ENCODE measurements at regions not wholly inside any gene's neighbourhood (a gene's known extent, or its start where the extent isn't known, plus 50 kb on each side); places are given as distances from the start of the nearest gene placed in this dataset.

- Mint-ChIP-seq H3K27ac (no peak overlapping the region), H3K36me3 (ENCODE audit: low read depth) (no peaks in the 10 kb centered on the region), H3K9me3 (peaks cover 8% of the 10 kb centered on the region), H3K4me3 (no peak overlapping the region), H3K27me3 (ENCODE audit: low read depth) (no peaks in the 10 kb centered on the region), H3K4me1 (ENCODE audit: low read depth) (no peaks in the 10 kb centered on the region)
Measured at GRCh38 chr16:73268366-73268993, 220.6 kb upstream of the ZFHX3 start.

- Mint-ChIP-seq H3K9me3 (peaks cover 21% of the 10 kb centered on the region), H3K4me3 (no peak overlapping the region), H3K36me3 (ENCODE audit: low read depth) (no peaks in the 10 kb centered on the region), H3K4me1 (ENCODE audit: low read depth) (no peaks in the 10 kb centered on the region), H3K27me3 (ENCODE audit: low read depth) (no peaks in the 10 kb centered on the region), H3K27ac (no peak overlapping the region)
Measured at GRCh38 chr16:73265935-73266334, 218.0 kb upstream of the ZFHX3 start.

GRCh38 chr16:73265124-73265837 is 217.4 kb upstream of the ZFHX3 start:
- H3K4me3 Mint-ChIP-seq = no peak overlapping the region

GRCh38 chr16:73262931-73263330 is 215.0 kb upstream of the ZFHX3 start:
- Mint-ChIP-seq H3K4me3 (no peak overlapping the region), H3K36me3 (ENCODE audit: low read depth) (no peaks in the 10 kb centered on the region), H3K9me3 (peaks cover 21% of the 10 kb centered on the region), H3K27ac (no peak overlapping the region), H3K4me1 (ENCODE audit: low read depth) (no peaks in the 10 kb centered on the region), H3K27me3 (ENCODE audit: low read depth) (no peaks in the 10 kb centered on the region)

More at GRCh38 chr16:73265124-73265837, 217.4 kb upstream of the ZFHX3 start:
- Mint-ChIP-seq H3K27me3 (ENCODE audit: low read depth) (no peaks in the 10 kb centered on the region), H3K9me3 (peaks cover 21% of the 10 kb centered on the region), H3K36me3 (ENCODE audit: low read depth) (no peaks in the 10 kb centered on the region), H3K27ac (no peak overlapping the region), H3K4me1 (ENCODE audit: low read depth) (no peaks in the 10 kb centered on the region)

DNA sequence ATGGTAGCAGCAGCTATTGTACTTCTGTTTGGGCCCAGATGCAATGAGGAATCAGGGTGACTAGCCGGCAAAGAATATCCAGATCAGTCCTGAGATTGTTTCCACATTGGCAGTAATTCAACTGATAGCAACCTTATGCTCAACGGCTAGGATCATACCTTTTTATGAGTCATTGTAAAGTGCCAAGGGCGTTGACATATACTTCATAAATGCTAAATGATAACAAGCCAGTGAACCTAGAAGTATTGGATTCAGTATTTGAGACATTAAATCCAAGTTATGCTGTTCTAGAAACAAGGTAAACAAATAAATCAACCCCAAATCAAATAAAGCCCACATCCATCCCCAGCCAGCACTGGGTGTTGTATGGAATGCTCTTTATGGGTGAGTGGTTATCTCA is 207.1 kb upstream of the ZFHX3 start:
- Mint-ChIP-seq H3K4me1 (ENCODE audit: low read depth) (no peaks in the 10 kb centered on the region), H3K27me3 (ENCODE audit: low read depth) (no peaks in the 10 kb centered on the region), H3K9me3 (peaks cover 3% of the 10 kb centered on the region), H3K27ac (no peak overlapping the region), H3K4me3 (no peak overlapping the region), H3K36me3 (ENCODE audit: low read depth) (no peaks in the 10 kb centered on the region)

DNA sequence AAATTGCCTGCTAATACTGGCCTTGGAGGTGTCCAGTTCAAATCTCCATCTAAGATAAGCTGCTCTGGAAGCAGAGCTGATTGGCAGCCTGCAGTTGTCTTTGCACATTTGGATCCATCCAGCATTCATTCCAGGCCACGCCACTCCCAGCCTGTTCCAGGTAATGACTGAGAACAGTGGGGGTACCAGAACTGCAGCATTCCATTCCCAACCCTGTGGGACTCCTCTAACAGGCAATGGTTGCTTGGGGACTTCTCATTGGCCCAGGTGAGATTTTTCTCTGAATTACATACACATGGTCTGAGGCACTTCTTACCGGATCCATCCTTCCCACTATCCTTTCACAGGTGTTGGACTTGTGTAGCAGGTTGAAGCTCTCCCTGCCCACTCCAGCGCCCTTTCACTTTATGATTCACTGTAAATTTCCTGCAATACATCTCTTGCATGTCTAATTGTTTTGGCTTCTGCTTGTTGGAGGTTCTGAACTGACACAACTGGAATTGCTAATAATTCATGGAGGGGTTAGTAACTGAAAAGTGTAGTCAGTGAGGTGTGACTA is 206.1 kb upstream of the ZFHX3 start:
- no peak overlapping the region for H3K27ac Mint-ChIP-seq
- H3K4me1 Mint-ChIP-seq (ENCODE audit: low read depth) = no peaks in the 10 kb centered on the region
- no peaks in the 10 kb centered on the region for H3K27me3 Mint-ChIP-seq (ENCODE audit: low read depth)
- H3K36me3 Mint-ChIP-seq (ENCODE audit: low read depth) = no peaks in the 10 kb centered on the region
- H3K9me3 Mint-ChIP-seq = peaks cover 3% of the 10 kb centered on the region
- no peak overlapping the region for H3K4me3 Mint-ChIP-seq

GRCh38 chr16:73252446-73252845 is 204.5 kb upstream of the ZFHX3 start:
- Mint-ChIP-seq H3K27me3 (ENCODE audit: low read depth) (no peaks in the 10 kb centered on the region), H3K9me3 (peaks cover 3% of the 10 kb centered on the region), H3K27ac (no peak overlapping the region), H3K36me3 (ENCODE audit: low read depth) (no peaks in the 10 kb centered on the region), H3K4me1 (ENCODE audit: low read depth) (no peaks in the 10 kb centered on the region), H3K4me3 (no peak overlapping the region)

DNA sequence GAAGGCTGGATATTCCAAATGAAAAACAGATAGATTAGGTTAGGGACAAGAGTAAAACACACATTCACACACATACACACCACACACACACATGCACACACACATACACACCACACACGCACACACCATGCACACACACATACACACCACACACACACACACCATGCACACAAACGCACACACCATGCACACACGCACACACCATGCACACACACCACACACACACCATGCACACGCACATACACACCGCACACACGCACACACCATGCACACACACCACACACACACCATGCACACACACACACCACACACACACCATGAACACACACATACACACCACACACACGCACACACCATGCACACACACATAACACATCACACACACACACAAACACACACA is 203.7 kb upstream of the ZFHX3 start:
- H3K9me3 Mint-ChIP-seq = peaks cover 3% of the 10 kb centered on the region
- H3K27me3 Mint-ChIP-seq (ENCODE audit: low read depth) = no peaks in the 10 kb centered on the region
- no peak overlapping the region for H3K27ac Mint-ChIP-seq
- no peaks in the 10 kb centered on the region for H3K36me3 Mint-ChIP-seq (ENCODE audit: low read depth)
- no peaks in the 10 kb centered on the region for H3K4me1 Mint-ChIP-seq (ENCODE audit: low read depth)
- H3K4me3 Mint-ChIP-seq = no peak overlapping the region

GRCh38 chr16:73248316-73248715 is 200.4 kb upstream of the ZFHX3 start:
- Mint-ChIP-seq H3K36me3 (ENCODE audit: low read depth) (no peaks in the 10 kb centered on the region), H3K27ac (no peak overlapping the region), H3K27me3 (ENCODE audit: low read depth) (no peaks in the 10 kb centered on the region), H3K4me1 (ENCODE audit: low read depth) (no peaks in the 10 kb centered on the region), H3K9me3 (no peaks in the 10 kb centered on the region), H3K4me3 (no peak overlapping the region)

GRCh38 chr16:73240920-73241319 is 193.0 kb upstream of the ZFHX3 start:
- Mint-ChIP-seq H3K9me3 (no peaks in the 10 kb centered on the region), H3K27me3 (ENCODE audit: low read depth) (no peaks in the 10 kb centered on the region), H3K27ac (no peak overlapping the region), H3K4me1 (ENCODE audit: low read depth) (no peaks in the 10 kb centered on the region), H3K4me3 (no peak overlapping the region), H3K36me3 (ENCODE audit: low read depth) (no peaks in the 10 kb centered on the region)

DNA sequence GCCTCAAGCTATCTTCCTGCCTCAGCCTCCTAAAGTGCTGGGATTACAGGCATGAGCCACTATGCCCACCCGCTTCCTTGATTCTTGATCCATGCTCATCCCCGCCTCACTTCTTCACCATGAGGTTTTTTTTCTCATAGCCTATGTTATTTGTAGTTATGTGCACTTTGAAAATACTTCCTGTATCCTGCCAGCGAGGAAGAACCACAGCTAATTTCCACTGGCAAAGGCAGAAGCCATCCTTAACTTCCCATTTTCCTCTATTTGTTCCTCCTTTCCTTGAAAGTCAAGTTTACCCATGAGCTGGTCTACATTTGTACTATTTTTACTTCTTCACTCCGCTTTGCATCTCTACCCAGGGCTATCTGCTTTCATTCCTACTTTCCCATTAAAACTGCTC is 189.7 kb upstream of the ZFHX3 start:
- H3K4me3 Mint-ChIP-seq = no peak overlapping the region
- no peaks in the 10 kb centered on the region for H3K9me3 Mint-ChIP-seq
- H3K4me1 Mint-ChIP-seq (ENCODE audit: low read depth) = no peaks in the 10 kb centered on the region
- H3K27me3 Mint-ChIP-seq (ENCODE audit: low read depth) = no peaks in the 10 kb centered on the region
- no peaks in the 10 kb centered on the region for H3K36me3 Mint-ChIP-seq (ENCODE audit: low read depth)
- no peak overlapping the region for H3K27ac Mint-ChIP-seq

- Mint-ChIP-seq H3K36me3 (ENCODE audit: low read depth) (no peaks in the 10 kb centered on the region), H3K9me3 (no peaks in the 10 kb centered on the region), H3K27ac (no peak overlapping the region), H3K27me3 (ENCODE audit: low read depth) (no peaks in the 10 kb centered on the region), H3K4me1 (ENCODE audit: low read depth) (no peaks in the 10 kb centered on the region), H3K4me3 (no peak overlapping the region)
Measured at GRCh38 chr16:73234496-73234895, 186.6 kb upstream of the ZFHX3 start.

DNA sequence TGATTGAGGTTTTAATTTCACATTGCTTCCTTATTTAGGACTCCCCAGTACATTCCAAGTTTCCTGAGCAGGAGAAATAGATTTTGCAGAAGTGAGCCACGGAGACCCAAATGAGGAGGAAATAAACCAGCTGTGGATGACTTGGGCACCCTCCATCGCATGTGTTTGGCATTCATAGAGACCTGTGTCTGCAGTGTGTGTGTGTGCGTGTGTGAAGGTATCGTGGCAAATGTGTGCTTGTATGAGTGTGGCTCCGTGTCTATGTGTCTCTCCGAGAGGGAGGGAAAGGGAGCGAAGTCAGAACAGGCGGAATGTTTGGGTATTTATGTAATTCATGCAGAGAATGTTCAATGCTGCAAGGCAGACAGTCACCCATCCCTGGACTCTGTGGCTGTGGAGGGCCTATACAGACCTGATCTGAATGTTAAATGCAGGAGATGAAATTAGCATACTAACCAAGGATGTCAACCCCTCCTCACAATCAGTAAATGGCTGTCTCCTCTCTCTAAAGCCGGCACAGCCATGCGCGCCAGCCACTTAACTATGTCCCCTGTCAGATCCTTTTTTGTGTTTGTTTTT is 186.0 kb upstream of the ZFHX3 start:
- Mint-ChIP-seq H3K27me3 (ENCODE audit: low read depth) (no peaks in the 10 kb centered on the region), H3K36me3 (ENCODE audit: low read depth) (no peaks in the 10 kb centered on the region), H3K4me1 (ENCODE audit: low read depth) (no peaks in the 10 kb centered on the region), H3K9me3 (no peaks in the 10 kb centered on the region), H3K4me3 (no peak overlapping the region), H3K27ac (no peak overlapping the region)

- no peak overlapping the region for H3K27ac Mint-ChIP-seq
- no peaks in the 10 kb centered on the region for H3K9me3 Mint-ChIP-seq
- no peaks in the 10 kb centered on the region for H3K4me1 Mint-ChIP-seq (ENCODE audit: low read depth)
- no peaks in the 10 kb centered on the region for H3K27me3 Mint-ChIP-seq (ENCODE audit: low read depth)
- H3K36me3 Mint-ChIP-seq (ENCODE audit: low read depth) = no peaks in the 10 kb centered on the region
- H3K4me3 Mint-ChIP-seq = no peak overlapping the region
Measured at GRCh38 chr16:73233329-73233765, 185.4 kb upstream of the ZFHX3 start.
